ENCODE measurements at regions not wholly inside any gene's neighbourhood (a gene's known extent, or its start where the extent isn't known, plus 50 kb on each side); places are given as distances from the start of the nearest gene placed in this dataset.

GRCh38 chr6:19682859-19683258 is 154.3 kb upstream of the ID4 start:
- in situ Hi-C loops (cut with HindIII; ENCODE audit: low pct_ligation_motif_present, low pct_unique_long_range_greater_than_20kb, low sequenced_read_pairs): no loop called here

DNA sequence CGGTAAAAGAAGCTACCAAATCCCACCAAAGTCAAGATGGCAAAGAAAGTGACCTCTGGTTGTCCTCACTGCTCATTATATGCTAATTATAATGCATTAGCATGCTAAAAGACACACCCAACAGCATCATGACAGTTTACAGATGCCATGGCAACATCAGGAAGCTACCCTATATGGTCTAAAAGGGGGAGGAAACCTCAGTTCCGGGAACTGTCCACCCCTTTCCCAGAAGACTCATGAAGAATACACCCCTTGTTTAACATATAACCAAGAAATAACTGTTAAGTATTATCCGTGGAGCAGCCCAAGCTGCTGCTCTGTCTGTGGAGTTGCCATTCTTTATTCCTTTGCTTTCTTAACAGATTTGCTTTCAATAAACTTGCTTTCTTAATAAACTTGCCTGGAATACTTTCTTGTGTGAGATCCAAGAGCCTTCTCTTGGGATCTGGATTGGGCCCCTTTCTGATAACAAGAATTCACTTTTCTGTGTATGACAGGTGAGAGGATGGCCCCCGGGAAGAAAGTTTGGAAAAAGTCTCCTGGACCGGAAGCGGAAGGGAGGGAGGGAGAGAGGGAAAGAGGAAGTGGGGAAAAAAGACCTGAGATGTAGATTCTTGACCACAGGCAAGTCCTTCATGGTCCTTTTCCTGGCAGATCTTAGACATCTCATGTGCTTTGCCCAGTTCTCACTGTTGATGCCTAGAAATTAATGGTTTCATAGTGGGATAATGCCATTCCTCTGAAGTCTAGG is 146.7 kb upstream of the ID4 start:
- DNase-seq: no peak
- in situ Hi-C loops (cut with HindIII; ENCODE audit: low pct_ligation_motif_present, low pct_unique_long_range_greater_than_20kb, low sequenced_read_pairs): no loop called here

More at GRCh38 chr6:19682859-19683258, 154.3 kb upstream of the ID4 start:
- no peak for DNase-seq

DNA sequence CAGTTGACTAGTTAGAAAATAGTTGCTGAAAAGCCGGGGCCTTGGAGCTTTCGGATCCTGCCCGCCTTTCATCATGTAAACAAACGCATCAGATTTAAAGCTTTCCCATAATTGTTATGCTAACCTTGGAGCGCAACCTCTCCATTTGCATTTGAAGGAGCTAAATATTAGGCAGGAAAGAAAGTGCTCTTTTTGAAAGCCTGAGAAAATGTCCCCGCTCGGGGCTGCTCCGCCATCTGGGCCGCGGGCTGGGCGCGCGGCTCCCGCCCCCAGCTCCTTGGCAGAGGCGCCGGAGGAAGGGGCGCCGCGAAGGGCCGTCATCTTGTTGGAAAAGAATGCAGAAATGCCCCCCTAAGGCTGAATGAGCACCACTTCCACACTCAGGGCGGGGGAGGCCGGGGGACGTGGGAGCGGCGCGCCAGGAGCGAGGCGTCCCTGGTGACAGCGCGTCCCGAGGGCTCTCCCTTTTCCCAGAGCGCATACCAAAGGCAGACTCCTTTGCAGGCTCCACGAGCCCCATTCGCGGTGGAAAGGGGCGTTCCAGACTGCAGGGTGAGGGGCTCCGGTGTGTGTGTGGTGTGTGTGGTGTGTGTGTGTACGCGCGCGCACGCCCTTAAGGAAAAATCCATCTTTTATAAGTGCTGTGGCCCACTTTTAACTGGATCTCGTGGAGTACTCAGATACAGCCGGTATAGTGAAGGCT is 145.6 kb upstream of the ID4 start:
- in situ Hi-C loops (cut with HindIII; ENCODE audit: low pct_ligation_motif_present, low pct_unique_long_range_greater_than_20kb, low sequenced_read_pairs): no loop called here
- no peak for DNase-seq

GRCh38 chr6:19692506-19693298 is 144.5 kb upstream of the ID4 start:
- no peak for DNase-seq
- in situ Hi-C loops (cut with HindIII; ENCODE audit: low pct_ligation_motif_present, low pct_unique_long_range_greater_than_20kb, low sequenced_read_pairs): no loop called here

GRCh38 chr6:19694697-19695096 is 142.5 kb upstream of the ID4 start:
- no peak for DNase-seq
- in situ Hi-C loops (cut with HindIII; ENCODE audit: low pct_ligation_motif_present, low pct_unique_long_range_greater_than_20kb, low sequenced_read_pairs): no loop called here

DNA sequence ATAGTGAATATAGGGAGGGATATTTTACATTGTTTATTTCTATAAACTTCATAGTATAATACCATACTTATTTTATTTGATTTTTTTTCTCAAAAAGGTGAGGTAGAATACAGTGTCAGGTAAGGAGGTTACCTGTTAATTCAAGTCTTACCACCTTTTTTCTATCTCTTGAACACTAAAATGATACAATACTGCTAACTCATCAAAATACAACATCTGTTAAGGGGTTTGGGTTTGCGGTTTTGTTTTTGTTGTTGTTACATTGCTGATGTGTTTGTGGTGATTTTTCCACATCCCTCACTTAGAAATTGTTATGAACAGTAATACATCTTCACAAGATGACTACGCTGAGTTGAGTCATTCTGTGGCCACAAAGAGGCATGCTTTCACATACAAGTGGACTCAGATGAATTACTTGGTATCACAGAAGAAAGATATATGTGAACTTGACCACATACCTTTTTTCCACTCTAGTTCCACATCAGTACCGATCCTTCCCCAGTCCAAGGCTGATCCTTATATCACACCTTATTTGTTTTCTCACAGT is 139.4 kb upstream of the ID4 start:
- DNase-seq: no peak
- in situ Hi-C loops (cut with HindIII; ENCODE audit: low pct_ligation_motif_present, low pct_unique_long_range_greater_than_20kb, low sequenced_read_pairs): no loop called here

DNA sequence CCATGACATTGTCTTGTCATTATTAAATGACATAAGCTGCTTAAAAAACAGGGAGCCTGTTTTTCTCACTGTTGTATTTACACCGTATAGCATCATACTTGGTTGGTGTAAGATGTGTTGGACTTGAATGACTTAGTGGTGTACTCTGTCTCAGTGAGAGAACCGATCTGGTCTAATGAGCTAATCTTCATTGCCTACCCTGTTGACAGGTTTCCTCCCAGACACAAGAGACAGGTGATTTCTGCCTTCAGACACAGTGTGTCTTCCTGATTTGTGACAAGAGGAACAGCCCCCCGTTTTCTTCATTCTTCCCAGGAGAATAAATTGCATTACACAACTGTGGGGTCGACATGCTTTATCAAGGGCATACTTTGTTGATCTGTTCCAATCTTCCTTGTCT is 137.2 kb upstream of the ID4 start:
- DNase-seq: no peak

GRCh38 chr6:19705606-19706005 is 131.6 kb upstream of the ID4 start:
- no peak for DNase-seq
- in situ Hi-C loops (cut with HindIII; ENCODE audit: low pct_ligation_motif_present, low pct_unique_long_range_greater_than_20kb, low sequenced_read_pairs): no loop called here

More for the DNA sequence above, 137.2 kb upstream of the ID4 start:
- in situ Hi-C loops (cut with HindIII; ENCODE audit: low pct_ligation_motif_present, low pct_unique_long_range_greater_than_20kb, low sequenced_read_pairs): no loop called here

- no peak for DNase-seq
These were observed 125.0 kb upstream of the ID4 start for GRCh38 chr6:19712012-19712688.

GRCh38 chr6:19712998-19713397 is 124.2 kb upstream of the ID4 start:
- DNase-seq: no peak
- in situ Hi-C loops (cut with HindIII; ENCODE audit: low pct_ligation_motif_present, low pct_unique_long_range_greater_than_20kb, low sequenced_read_pairs): no loop called here

More at GRCh38 chr6:19712012-19712688, 125.0 kb upstream of the ID4 start:
- in situ Hi-C loops (cut with HindIII; ENCODE audit: low pct_ligation_motif_present, low pct_unique_long_range_greater_than_20kb, low sequenced_read_pairs): no loop called here

- no peak for DNase-seq
- in situ Hi-C loops (cut with HindIII; ENCODE audit: low pct_ligation_motif_present, low pct_unique_long_range_greater_than_20kb, low sequenced_read_pairs): no loop called here
These were observed 123.8 kb upstream of the ID4 start for GRCh38 chr6:19713411-19713810.

DNA sequence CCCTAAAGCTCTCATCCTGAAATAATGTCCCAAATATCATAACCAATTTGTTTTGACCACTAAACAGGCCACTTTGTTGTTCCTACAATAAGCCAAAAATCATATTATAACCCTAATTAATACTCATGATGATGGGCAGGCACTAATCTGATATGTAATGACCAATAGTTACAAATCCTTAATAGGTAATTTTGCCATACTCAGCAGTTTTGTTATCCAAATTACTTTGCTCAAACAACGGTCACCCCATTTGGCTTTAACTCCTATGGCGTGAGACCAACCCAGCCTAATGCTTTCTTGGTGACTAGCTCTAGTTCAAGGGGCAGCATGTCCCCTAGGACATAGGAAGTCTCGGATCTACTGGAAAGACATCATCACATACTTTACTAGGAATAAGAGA is 123.2 kb upstream of the ID4 start:
- no peak for DNase-seq
- in situ Hi-C loops (cut with HindIII; ENCODE audit: low pct_ligation_motif_present, low pct_unique_long_range_greater_than_20kb, low sequenced_read_pairs): no loop called here

DNA sequence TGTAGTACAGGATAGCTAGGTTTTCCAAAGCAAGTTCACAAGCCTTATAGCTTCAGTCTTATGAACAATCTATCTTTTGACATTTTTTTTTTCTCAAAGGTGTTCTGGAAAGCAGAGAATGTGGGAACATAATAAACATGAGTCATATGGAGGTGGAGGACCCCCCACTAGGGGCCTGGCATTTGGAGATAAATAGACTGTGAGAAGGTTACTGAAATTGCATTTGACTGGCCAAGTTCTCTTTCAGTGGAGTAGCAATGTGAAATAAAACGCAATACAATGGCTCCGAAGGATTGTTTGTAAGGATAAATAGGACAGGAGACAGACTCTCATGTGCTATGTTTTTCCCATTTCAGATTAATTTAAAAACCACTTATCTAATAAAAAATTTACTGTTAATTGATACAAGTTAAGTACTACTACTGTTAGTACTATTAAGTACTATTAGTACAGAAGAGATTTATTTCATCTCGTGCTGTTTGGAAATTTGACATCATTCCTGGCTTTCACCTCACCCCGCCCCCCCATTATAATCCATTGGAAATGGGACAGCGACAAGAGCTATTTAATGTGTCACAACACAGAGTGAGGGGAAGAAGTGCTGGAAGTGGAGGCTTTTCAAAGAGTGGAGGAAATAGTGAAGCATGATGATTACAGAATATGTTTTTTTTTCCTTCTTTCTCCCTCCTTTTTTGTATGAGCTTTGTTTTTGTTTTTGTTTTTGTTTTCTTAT is 122.6 kb upstream of the ID4 start:
- DNase-seq: no peak
- in situ Hi-C loops (cut with HindIII; ENCODE audit: low pct_ligation_motif_present, low pct_unique_long_range_greater_than_20kb, low sequenced_read_pairs): no loop called here

- DNase-seq: no peak
- in situ Hi-C loops (cut with HindIII; ENCODE audit: low pct_ligation_motif_present, low pct_unique_long_range_greater_than_20kb, low sequenced_read_pairs): no loop called here
These were observed 122.0 kb upstream of the ID4 start for GRCh38 chr6:19715167-19715551.

- in situ Hi-C loops (cut with HindIII; ENCODE audit: low pct_ligation_motif_present, low pct_unique_long_range_greater_than_20kb, low sequenced_read_pairs): no loop called here
- no peak for DNase-seq
These were observed 117.5 kb upstream of the ID4 start for GRCh38 chr6:19719691-19720128.

DNA sequence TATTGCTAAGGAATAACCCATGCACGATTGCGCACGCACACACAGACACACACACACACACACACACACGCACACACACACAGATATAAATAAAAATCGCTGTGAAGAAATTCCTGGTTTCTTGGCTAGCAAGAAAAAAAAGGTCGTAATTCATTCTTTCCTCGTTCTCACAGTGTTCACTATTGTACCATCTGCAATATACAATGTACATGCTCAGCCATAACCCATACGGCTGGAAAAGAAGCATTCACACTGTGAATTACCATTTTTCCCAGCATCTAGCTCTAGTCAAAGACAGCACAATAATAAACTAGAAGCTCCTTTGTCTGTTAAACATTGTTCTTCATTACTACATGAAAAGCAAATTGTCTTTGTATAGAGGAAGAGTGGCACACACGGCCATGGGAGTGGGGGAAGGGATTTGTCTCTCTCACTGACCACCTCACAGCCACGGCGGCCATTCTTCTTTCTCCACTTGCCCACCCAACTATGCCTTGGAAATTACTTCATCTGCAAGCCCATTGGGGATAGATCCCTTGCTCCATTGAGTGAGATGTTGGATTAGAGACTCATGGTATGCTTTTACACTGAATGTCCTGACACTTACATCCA is 115.3 kb upstream of the ID4 start:
- in situ Hi-C loops (cut with HindIII; ENCODE audit: low pct_ligation_motif_present, low pct_unique_long_range_greater_than_20kb, low sequenced_read_pairs): no loop called here
- DNase-seq: no peak

DNA sequence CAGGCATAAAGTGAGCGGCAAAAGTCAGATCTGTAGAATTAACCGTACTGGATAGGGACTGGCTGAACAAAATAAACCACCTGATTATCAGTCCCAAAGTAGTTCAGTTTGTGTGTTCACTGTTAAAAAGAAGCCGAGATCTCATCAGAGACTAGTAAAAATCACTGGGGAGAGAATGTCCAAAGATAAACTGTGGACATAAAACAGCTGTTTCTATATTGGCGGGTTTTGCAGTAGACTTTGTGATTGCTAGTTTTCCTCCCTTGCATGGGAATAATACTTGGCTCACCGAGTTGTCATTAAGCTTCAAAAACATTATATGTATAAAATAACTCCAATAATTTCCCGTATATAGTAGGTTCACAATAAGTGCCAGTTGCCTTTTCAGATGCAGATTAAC is 114.2 kb upstream of the ID4 start:
- in situ Hi-C loops (cut with HindIII; ENCODE audit: low pct_ligation_motif_present, low pct_unique_long_range_greater_than_20kb, low sequenced_read_pairs): no loop called here
- no peak for DNase-seq

DNA sequence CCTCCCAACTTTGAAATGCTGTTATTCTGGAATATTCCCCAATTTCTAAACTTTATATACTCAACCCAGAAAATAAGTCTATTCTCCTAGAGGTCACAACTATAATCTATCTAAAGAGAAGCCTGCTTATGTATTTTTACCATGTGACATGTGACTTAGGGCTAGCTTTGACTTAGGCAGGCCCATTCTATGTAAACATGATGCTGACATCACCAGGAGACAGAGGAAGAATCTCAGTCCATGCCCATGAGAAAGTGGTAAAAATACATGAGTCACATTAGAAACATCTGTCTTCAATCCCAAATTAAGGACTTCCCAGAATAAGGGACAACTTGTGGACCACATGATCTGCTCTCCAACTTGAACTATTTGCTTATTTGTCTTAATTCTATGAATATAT is 113.6 kb upstream of the ID4 start:
- in situ Hi-C loops (cut with HindIII; ENCODE audit: low pct_ligation_motif_present, low pct_unique_long_range_greater_than_20kb, low sequenced_read_pairs): no loop called here
- DNase-seq: no peak
